Stomach smooth muscle (tissue), 2 donors: ENCODE measurements at regions not wholly inside any gene's neighbourhood (a gene's known extent, or its start where the extent isn't known, plus 50 kb on each side); places are given as distances from the start of the nearest gene placed in this dataset.

Source experiments
- H3K27ac ChIP-seq: one replicate; pipeline ENCODE4 v1.7.0; 2013; ENCODE audit warnings: mild to moderate bottlenecking, low read length, inconsistent platforms
- H3K27me3 ChIP-seq, 2 donors: one replicate each; pipeline ENCODE4 v1.7.0; 2013; ENCODE audit warnings: low read length in 2 of 2; ENCODE audit not compliant: insufficient read depth in 2 of 2, control insufficient read depth in 1 of 2
- H3K36me3 ChIP-seq, 2 donors: one replicate each; pipeline ENCODE4 v1.7.0; 2013; ENCODE audit warnings: low read length in 2 of 2; ENCODE audit not compliant: control insufficient read depth in 2 of 2, insufficient read depth in 2 of 2
- H3K4me1 ChIP-seq: one replicate; pipeline ENCODE4 v1.7.0; 2013; ENCODE audit warnings: low read length; ENCODE audit not compliant: control insufficient read depth, insufficient read depth
- H3K4me3 ChIP-seq, 2 donors: one replicate each; pipeline ENCODE4 v1.7.0; 2013; ENCODE audit warnings: low read length in 2 of 2
- H3K9ac ChIP-seq, 2 donors: one replicate each; pipeline ENCODE4 v1.7.0; 2013; ENCODE audit warnings: low read length in 2 of 2, mild to moderate bottlenecking in 1 of 2
- H3K9me3 ChIP-seq, 2 donors: one replicate each; pipeline ENCODE4 v1.7.0; 2013; ENCODE audit warnings: low read length in 2 of 2; ENCODE audit not compliant: control insufficient read depth in 2 of 2
- donor health status: healthy.
- donor health status: Pancreatic carcinoma.

GRCh38 chr18:46209161-46209560 is 105.0 kb downstream of the HAUS1 start:
- Histone ChIP-seq H3K27ac (no peak overlapping the region), H3K4me3 (no peak overlapping the region), H3K27me3 (no peaks in the 10 kb centered on the region), H3K9me3 (no peaks in the 10 kb centered on the region), H3K4me1 (no peaks in the 10 kb centered on the region), H3K9ac (no peak overlapping the region), H3K36me3 (no peaks in the 10 kb centered on the region)

- Histone ChIP-seq H3K4me3 (no peak overlapping the region), H3K27me3 (no peaks in the 10 kb centered on the region), H3K36me3 (no peaks in the 10 kb centered on the region), H3K4me1 (no peaks in the 10 kb centered on the region), H3K9ac (no peak overlapping the region), H3K9me3 (no peaks in the 10 kb centered on the region), H3K27ac (no peak overlapping the region)
These were observed 107.6 kb downstream of the HAUS1 start for GRCh38 chr18:46211816-46212215.

- H3K4me1 ChIP-seq: no peaks in the 10 kb centered on the region
- no peaks in the 10 kb centered on the region for H3K9me3 ChIP-seq
- no peak overlapping the region for H3K27ac ChIP-seq
- H3K9ac ChIP-seq: no peak overlapping the region
- H3K27me3 ChIP-seq: no peaks in the 10 kb centered on the region
- H3K36me3 ChIP-seq: no peaks in the 10 kb centered on the region
- no peak overlapping the region for H3K4me3 ChIP-seq
These were observed 108.2 kb downstream of the HAUS1 start for GRCh38 chr18:46212398-46212797.

- Histone ChIP-seq H3K4me3 (no peak overlapping the region), H3K9me3 (no peaks in the 10 kb centered on the region), H3K27ac (no peak overlapping the region), H3K4me1 (no peaks in the 10 kb centered on the region), H3K27me3 (no peaks in the 10 kb centered on the region), H3K9ac (no peak overlapping the region), H3K36me3 (no peaks in the 10 kb centered on the region)
These were observed 109.1 kb downstream of the HAUS1 start for GRCh38 chr18:46213295-46213694.

- no peak overlapping the region for H3K4me3 ChIP-seq
- H3K27me3 ChIP-seq: no peaks in the 10 kb centered on the region
- H3K27ac ChIP-seq: no peak overlapping the region
- H3K36me3 ChIP-seq: no peaks in the 10 kb centered on the region
- H3K9me3 ChIP-seq: no peaks in the 10 kb centered on the region
- H3K9ac ChIP-seq: no peak overlapping the region
- H3K4me1 ChIP-seq: no peaks in the 10 kb centered on the region
These were observed 110.2 kb downstream of the HAUS1 start for GRCh38 chr18:46214435-46214834.

- Histone ChIP-seq H3K27me3 (no peaks in the 10 kb centered on the region), H3K27ac (no peak overlapping the region), H3K36me3 (no peaks in the 10 kb centered on the region), H3K9ac (no peak overlapping the region), H3K9me3 (no peaks in the 10 kb centered on the region), H3K4me3 (no peak overlapping the region), H3K4me1 (no peaks in the 10 kb centered on the region)
These were observed 111.9 kb downstream of the HAUS1 start for GRCh38 chr18:46215902-46216723.

GRCh38 chr18:46220116-46220515 is 115.9 kb downstream of the HAUS1 start:
- Histone ChIP-seq H3K9ac (no peak overlapping the region), H3K27ac (no peak overlapping the region), H3K4me3 (no peak overlapping the region), H3K9me3 (no peaks in the 10 kb centered on the region), H3K27me3 (no peaks in the 10 kb centered on the region), H3K36me3 (peaks cover 0 to 4% of the 10 kb centered on the region in 2 donors), H3K4me1 (no peaks in the 10 kb centered on the region)

GRCh38 chr18:46222093-46222492 is 117.9 kb downstream of the HAUS1 start:
- Histone ChIP-seq H3K36me3 (peaks cover 0 to 6% of the 10 kb centered on the region in 2 donors), H3K4me3 (no peak overlapping the region), H3K9me3 (no peaks in the 10 kb centered on the region), H3K27me3 (no peaks in the 10 kb centered on the region), H3K9ac (no peak overlapping the region), H3K4me1 (no peaks in the 10 kb centered on the region), H3K27ac (no peak overlapping the region)

GRCh38 chr18:46222710-46223360 is 118.7 kb downstream of the HAUS1 start:
- Histone ChIP-seq H3K27me3 (no peaks in the 10 kb centered on the region), H3K4me3 (no peak overlapping the region), H3K9ac (no peak overlapping the region), H3K27ac (no peak overlapping the region), H3K9me3 (no peaks in the 10 kb centered on the region), H3K36me3 (peaks cover 0 to 6% of the 10 kb centered on the region in 2 donors), H3K4me1 (no peaks in the 10 kb centered on the region)

GRCh38 chr18:46224181-46224775 is 120.1 kb downstream of the HAUS1 start:
- H3K9me3 ChIP-seq: no peaks in the 10 kb centered on the region
- no peaks in the 10 kb centered on the region for H3K4me1 ChIP-seq
- no peaks in the 10 kb centered on the region for H3K27me3 ChIP-seq
- peaks cover 0 to 6% of the 10 kb centered on the region in 2 donors for H3K36me3 ChIP-seq
- H3K27ac ChIP-seq: no peak overlapping the region
- no peak overlapping the region for H3K4me3 ChIP-seq
- H3K9ac ChIP-seq: no peak overlapping the region

GRCh38 chr18:46226461-46226860 is 122.3 kb downstream of the HAUS1 start:
- no peaks in the 10 kb centered on the region for H3K27me3 ChIP-seq

More at GRCh38 chr18:46226461-46226860, 122.3 kb downstream of the HAUS1 start:
- Histone ChIP-seq H3K4me1 (no peaks in the 10 kb centered on the region), H3K4me3 (no peak overlapping the region), H3K27ac (no peak overlapping the region), H3K9ac (no peak overlapping the region), H3K36me3 (peaks cover 0 to 6% of the 10 kb centered on the region in 2 donors), H3K9me3 (no peaks in the 10 kb centered on the region)
